22Rv1 (cell line): ENCODE measurements at regions not wholly inside any gene's neighbourhood (a gene's known extent, or its start where the extent isn't known, plus 50 kb on each side); places are given as distances from the start of the nearest gene placed in this dataset.

Source experiments
- CTCF ChIP-seq: fragments of 450-650 bp; IDR thresholded peaks from 2 replicates; pipeline ENCODE4 v1.5.1; 2017; ENCODE audit warnings: mild to moderate bottlenecking
- ZFX ChIP-seq: fragments of 450-650 bp; IDR thresholded peaks from 2 replicates; pipeline ENCODE4 v1.6.1; 2017; ENCODE audit warnings: antibody characterized with exemption, borderline replicate concordance

DNA sequence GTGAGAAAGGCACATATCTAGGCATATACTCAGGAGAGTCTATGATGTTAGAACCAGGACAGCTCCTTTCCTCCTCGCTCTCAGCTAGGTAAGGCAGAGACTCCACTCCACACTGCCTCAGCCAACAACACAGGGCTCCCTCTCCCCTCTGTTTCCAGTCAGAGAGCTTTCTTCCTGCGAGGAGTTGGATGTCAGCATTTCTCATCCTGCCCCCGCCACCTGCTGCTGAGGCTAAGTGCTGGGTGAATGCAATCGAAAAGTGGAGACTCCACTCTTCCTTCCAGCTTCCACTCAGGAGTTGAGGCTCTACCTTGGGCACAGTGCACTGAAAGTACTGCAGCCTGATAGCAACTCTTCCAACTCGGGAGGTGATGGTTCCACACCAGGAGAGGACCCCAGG is 177.2 kb upstream of the RAB6C start:
- TF ChIP-seq CTCF (no peak), ZFX (no peak)
